Left kidney (tissue), 1 donor: ENCODE measurements at regions not wholly inside any gene's neighbourhood (a gene's known extent, or its start where the extent isn't known, plus 50 kb on each side); places are given as distances from the start of the nearest gene placed in this dataset.

Experiments used
- DNase-seq: peaks from one replicate; pipeline ENCODE4 v3.0.0-alpha.2; 2013

- DNase-seq: no peak
Measured at GRCh38 chr13:22235285-22235949, 564.5 kb downstream of the FGF9 start.

- DNase-seq: no peak
Measured at GRCh38 chr13:22235950-22236290, 565.0 kb downstream of the FGF9 start.

GRCh38 chr13:22238269-22238668, 567.4 kb downstream of the FGF9 start:
- DNase-seq: no peak

- no peak for DNase-seq
Measured at GRCh38 chr13:22240716-22241115, 569.8 kb downstream of the FGF9 start.

GRCh38 chr13:22243469-22244163, 572.7 kb downstream of the FGF9 start:
- no peak for DNase-seq

- no peak for DNase-seq
Measured at GRCh38 chr13:22252281-22252830, 581.5 kb downstream of the FGF9 start.

GRCh38 chr13:22253107-22253506, 582.2 kb downstream of the FGF9 start:
- DNase-seq: no peak

GRCh38 chr13:22256111-22256639, 585.3 kb downstream of the FGF9 start:
- DNase-seq: no peak

GRCh38 chr13:22262001-22262885, 591.4 kb downstream of the FGF9 start:
- DNase-seq: no peak

- DNase-seq: no peak
Measured at GRCh38 chr13:22263185-22263584, 592.3 kb downstream of the FGF9 start.

- no peak for DNase-seq
Measured at GRCh38 chr13:22265563-22265962, 594.7 kb downstream of the FGF9 start.

- DNase-seq: no peak
Measured at GRCh38 chr13:22270881-22271280, 600.0 kb downstream of the FGF9 start.

- DNase-seq: peak; percentile 48
Measured at GRCh38 chr13:22271903-22272302, 601.0 kb downstream of the FGF9 start.

GRCh38 chr13:22275393-22275792, 604.5 kb downstream of the FGF9 start:
- no peak for DNase-seq

GRCh38 chr13:22276616-22277015, 605.7 kb downstream of the FGF9 start:
- DNase-seq: no peak

GRCh38 chr13:22278336-22278929, 607.6 kb downstream of the FGF9 start:
- peak; percentile 57 for DNase-seq

- no peak for DNase-seq
Measured at GRCh38 chr13:22285867-22286266, 615.0 kb downstream of the FGF9 start.

GRCh38 chr13:22286338-22286737, 615.5 kb downstream of the FGF9 start:
- DNase-seq: no peak

GRCh38 chr13:22287343-22287920, 616.6 kb downstream of the FGF9 start:
- DNase-seq: no peak

GRCh38 chr13:22288496-22288895, 617.6 kb downstream of the FGF9 start:
- no peak for DNase-seq

- DNase-seq: no peak
Measured at GRCh38 chr13:22289711-22290110, 618.8 kb downstream of the FGF9 start.

- no peak for DNase-seq
Measured at GRCh38 chr13:22298530-22298929, 627.7 kb downstream of the FGF9 start.
